Nephron progenitor cell (in vitro differentiated cells): ENCODE measurements at regions not wholly inside any gene's neighbourhood (a gene's known extent, or its start where the extent isn't known, plus 50 kb on each side); places are given as distances from the start of the nearest gene placed in this dataset.

Experiments used
- DNase-seq: peaks from one replicate; pipeline ENCODE4 v3.0.0; 2021
- H3K27ac Mint-ChIP-seq: 2 replicates; pipeline ENCODE4 v1.8.0; 2021; ENCODE audit warnings: mild to moderate bottlenecking, moderate library complexity, mixed read lengths
- H3K27me3 Mint-ChIP-seq: 2 replicates; pipeline ENCODE4 v1.8.0; 2021; ENCODE audit warnings: mild to moderate bottlenecking, low read depth, mixed read lengths; ENCODE audit not compliant: poor library complexity
- H3K36me3 Mint-ChIP-seq: 2 replicates; pipeline ENCODE4 v1.8.0; 2021; ENCODE audit warnings: low read depth, mixed read lengths
- H3K4me1 Mint-ChIP-seq: 2 replicates; pipeline ENCODE4 v1.8.0; 2021; ENCODE audit warnings: mixed read lengths
- H3K4me3 Mint-ChIP-seq: 2 replicates; pipeline ENCODE4 v1.8.0; 2021; ENCODE audit warnings: mild to moderate bottlenecking, moderate library complexity, mixed read lengths
- H3K9me3 Mint-ChIP-seq: 2 replicates; pipeline ENCODE4 v1.8.0; 2021; ENCODE audit warnings: mild to moderate bottlenecking, moderate library complexity, mixed read lengths
- CTCF ChIP-seq: fragments of 200-600 bp; sonication (generic); IDR thresholded peaks from 2 replicates; pipeline ENCODE4 v1.5.0; 2021; ENCODE audit warnings: antibody characterized with exemption

DNA sequence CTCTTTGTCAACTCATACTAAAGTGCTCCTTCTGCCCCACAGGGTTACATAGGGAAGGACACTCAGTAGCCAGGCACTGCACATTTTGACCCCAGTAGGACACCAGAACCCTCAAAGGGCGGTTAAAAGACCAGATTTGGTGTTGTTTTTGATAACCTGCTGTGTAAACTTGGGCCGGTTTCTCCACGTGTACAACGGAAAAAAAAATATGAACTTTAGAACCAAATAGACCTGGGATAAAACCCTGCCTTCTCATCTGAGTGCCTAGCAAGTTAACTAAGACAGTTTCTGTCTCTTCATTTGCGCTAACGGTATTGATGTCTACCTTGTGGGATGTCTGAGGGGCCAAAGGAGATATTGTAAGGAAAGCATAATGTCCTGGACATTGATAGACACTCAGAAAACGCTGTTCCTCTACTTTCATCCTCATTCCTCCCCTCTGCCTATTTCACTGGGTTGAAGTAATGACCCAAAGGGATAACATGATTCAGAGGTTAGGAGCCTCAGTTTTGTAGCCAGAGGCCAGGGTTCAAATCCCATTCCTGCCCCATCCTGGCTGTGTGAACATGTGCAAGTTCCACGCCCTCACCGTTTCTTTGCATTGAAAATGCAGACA, 155.9 kb upstream of the LPP start:
- H3K9me3 Mint-ChIP-seq, result no peaks in the 10 kb centered on the region
- H3K36me3 Mint-ChIP-seq, result no peaks in the 10 kb centered on the region
- no peak overlapping the region for H3K27ac Mint-ChIP-seq
- no peak overlapping the region for H3K4me3 Mint-ChIP-seq
- no peaks in the 10 kb centered on the region for H3K27me3 Mint-ChIP-seq
- H3K4me1 Mint-ChIP-seq, result peaks cover 23% of the 10 kb centered on the region
- no peak for TF ChIP-seq CTCF
- no peak for DNase-seq

- no peaks in the 10 kb centered on the region for H3K36me3 Mint-ChIP-seq
- no peak overlapping the region for H3K4me3 Mint-ChIP-seq
- peaks cover 28% of the 10 kb centered on the region for H3K4me1 Mint-ChIP-seq
- no peak for TF ChIP-seq CTCF
- H3K9me3 Mint-ChIP-seq, result no peaks in the 10 kb centered on the region
- no peak overlapping the region for H3K27ac Mint-ChIP-seq
- H3K27me3 Mint-ChIP-seq, result no peaks in the 10 kb centered on the region
- no peak for DNase-seq
Measured at GRCh38 chr3:187998611-187999010, 155.3 kb upstream of the LPP start.

- no peak overlapping the region for H3K27ac Mint-ChIP-seq
- no peak for TF ChIP-seq CTCF
- no peaks in the 10 kb centered on the region for H3K27me3 Mint-ChIP-seq
- no peaks in the 10 kb centered on the region for H3K36me3 Mint-ChIP-seq
- no peak overlapping the region for H3K4me3 Mint-ChIP-seq
- no peak for DNase-seq
- peaks cover 30% of the 10 kb centered on the region for H3K4me1 Mint-ChIP-seq
- no peaks in the 10 kb centered on the region for H3K9me3 Mint-ChIP-seq
Measured at GRCh38 chr3:187999821-188000220, 154.1 kb upstream of the LPP start.

GRCh38 chr3:188000361-188000861, 153.5 kb upstream of the LPP start:
- H3K4me1 Mint-ChIP-seq, result peaks cover 30% of the 10 kb centered on the region
- no peak for DNase-seq
- H3K9me3 Mint-ChIP-seq, result no peaks in the 10 kb centered on the region
- no peak overlapping the region for H3K4me3 Mint-ChIP-seq
- no peak overlapping the region for H3K27ac Mint-ChIP-seq
- H3K36me3 Mint-ChIP-seq, result no peaks in the 10 kb centered on the region
- no peak for TF ChIP-seq CTCF
- H3K27me3 Mint-ChIP-seq, result no peaks in the 10 kb centered on the region

DNA sequence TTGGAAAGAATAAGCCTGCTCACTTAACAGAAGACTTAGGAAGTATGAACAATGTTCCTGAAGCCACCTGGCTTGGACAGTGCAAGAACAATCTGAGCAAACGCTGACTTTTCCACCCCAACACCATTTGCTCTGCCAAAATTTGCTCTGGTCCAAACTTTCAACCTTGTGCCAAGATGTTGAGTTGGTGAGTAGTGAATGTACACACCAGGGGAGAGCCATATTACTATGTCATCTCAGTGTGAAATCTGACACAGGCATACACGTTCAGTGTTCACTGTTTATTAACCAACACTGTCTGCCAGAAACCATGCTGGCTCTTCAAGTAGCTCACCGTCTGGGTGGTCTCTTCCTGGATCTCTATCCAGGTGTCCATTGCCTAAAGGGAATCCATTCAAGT, 152.9 kb upstream of the LPP start:
- Mint-ChIP-seq H3K27ac (no peak overlapping the region), H3K4me1 (peaks cover 31% of the 10 kb centered on the region), H3K4me3 (no peak overlapping the region), H3K27me3 (no peaks in the 10 kb centered on the region), H3K36me3 (no peaks in the 10 kb centered on the region), H3K9me3 (no peaks in the 10 kb centered on the region)
- no peak for TF ChIP-seq CTCF
- no peak for DNase-seq

DNA sequence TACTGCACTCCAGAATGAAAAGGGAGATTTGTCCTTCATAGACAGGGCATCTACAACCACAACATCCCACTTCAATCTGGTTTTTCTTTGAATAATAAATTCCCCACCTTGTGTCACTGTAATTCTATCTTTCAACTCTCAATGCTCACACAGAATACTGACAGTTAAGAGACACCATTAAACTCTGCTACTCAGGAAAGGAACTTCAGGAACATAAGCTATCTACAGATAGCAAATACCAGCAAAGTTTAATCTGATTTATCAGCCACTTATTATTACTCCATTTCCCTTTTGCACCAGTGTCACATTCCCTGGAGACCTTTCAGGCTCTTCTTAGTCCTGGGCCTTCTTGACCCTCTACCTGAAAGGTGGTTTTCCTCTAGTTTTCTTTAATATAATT, 152.0 kb upstream of the LPP start:
- Mint-ChIP-seq H3K4me3 (no peak overlapping the region), H3K36me3 (no peaks in the 10 kb centered on the region), H3K4me1 (peaks cover 40% of the 10 kb centered on the region), H3K9me3 (no peaks in the 10 kb centered on the region), H3K27ac (no peak overlapping the region), H3K27me3 (no peaks in the 10 kb centered on the region)
- no peak for TF ChIP-seq CTCF
- no peak for DNase-seq
